ENCODE measurements at regions not wholly inside any gene's neighbourhood (a gene's known extent, or its start where the extent isn't known, plus 50 kb on each side); places are given as distances from the start of the nearest gene placed in this dataset.

- no peak for TF ChIP-seq POLR2AphosphoS5 (IDR thresholded peaks at IDR 0.05)
- TF ChIP-seq CTCF (IDR thresholded peaks at IDR 0.05) = no peak
- TF ChIP-seq POLR2A (IDR thresholded peaks at IDR 0.05) = no peak
Measured at GRCh38 chr3:31364711-31365110, 168.0 kb upstream of the STT3B start.

Data from prostate gland (tissue), 2 donors.